Stimulated activated naive CD4-positive, alpha-beta T cell treated with Interleukin-2 at 50 U/mL for 16 hours (primary cell): ENCODE measurements at regions not wholly inside any gene's neighbourhood (a gene's known extent, or its start where the extent isn't known, plus 50 kb on each side); places are given as distances from the start of the nearest gene placed in this dataset.

Source experiments
- DNase-seq: peaks from one replicate; lab custom pipeline; 2025; lab: John Stamatoyannopoulos, UW

GRCh38 chr18:59961070-59961469 lies 61.3 kb downstream of the PMAIP1 start:
- no peak for DNase-seq

- DNase-seq = no peak
These were observed 60.5 kb downstream of the PMAIP1 start for GRCh38 chr18:59960272-59960671.

GRCh38 chr18:59959606-59960005 lies 59.8 kb downstream of the PMAIP1 start:
- no peak for DNase-seq

DNA sequence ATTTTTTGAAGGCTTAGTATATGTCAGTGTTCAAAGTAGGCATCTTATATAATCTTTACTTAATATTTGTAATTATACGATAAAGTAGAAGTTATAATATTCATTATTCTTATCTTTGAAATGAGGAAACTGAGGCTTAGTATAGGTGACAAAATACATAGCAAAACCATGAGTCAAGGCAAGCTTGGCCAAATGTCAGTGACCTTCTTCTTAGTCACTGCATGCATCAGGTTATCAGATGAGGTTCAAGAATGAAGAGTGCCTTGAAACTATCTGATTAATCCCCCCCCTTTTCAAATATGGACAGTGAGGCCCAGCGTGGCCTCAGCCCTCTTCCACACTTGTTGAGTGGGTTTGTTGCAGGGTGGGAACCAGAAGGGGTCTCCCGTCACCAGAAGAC lies 59.3 kb downstream of the PMAIP1 start:
- no peak for DNase-seq

DNA sequence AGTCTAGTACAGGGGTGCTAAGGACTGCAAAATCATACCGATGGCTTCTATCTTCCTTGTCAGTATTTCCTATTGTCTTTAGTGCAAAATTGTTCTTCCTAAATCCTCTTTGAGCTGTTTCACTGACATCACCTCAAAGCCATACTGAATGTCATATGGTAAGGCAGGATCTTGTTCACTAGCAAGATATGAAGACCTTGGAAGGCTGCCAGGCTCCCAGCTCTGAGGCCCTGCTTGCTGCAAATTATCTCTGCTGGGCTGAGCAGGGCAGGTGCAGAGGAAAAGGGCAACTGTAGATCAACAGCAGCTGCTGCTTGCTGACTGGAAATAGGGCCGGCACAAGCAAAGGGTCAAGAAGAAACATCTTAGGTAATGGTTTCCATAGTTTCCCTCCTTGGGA lies 58.2 kb downstream of the PMAIP1 start:
- DNase-seq = no peak

DNA sequence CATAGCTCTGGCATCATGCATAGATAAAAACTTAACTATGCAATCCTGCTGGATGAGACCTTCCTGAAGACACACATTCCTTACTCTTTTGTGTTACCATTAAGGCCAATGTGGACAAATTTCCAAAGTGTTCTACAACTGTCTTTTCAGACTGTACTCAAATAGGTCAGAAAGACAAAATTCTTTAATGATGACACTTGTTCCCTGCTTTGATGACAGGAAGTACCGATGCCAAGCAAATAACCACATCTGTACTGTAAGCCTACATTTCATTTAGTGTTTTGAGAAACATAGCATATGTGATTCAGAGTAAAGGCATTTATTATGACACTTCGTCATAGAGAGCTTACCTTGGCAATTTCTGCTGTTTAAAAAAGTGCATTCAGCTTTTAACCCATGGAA lies 55.0 kb downstream of the PMAIP1 start:
- DNase-seq = no peak

- DNase-seq = no peak
These were observed 54.4 kb downstream of the PMAIP1 start for GRCh38 chr18:59954241-59954640.
